Osteocyte (in vitro differentiated cells): ENCODE measurements at regions not wholly inside any gene's neighbourhood (a gene's known extent, or its start where the extent isn't known, plus 50 kb on each side); places are given as distances from the start of the nearest gene placed in this dataset.

Experiments
- DNase-seq: peaks from one replicate; pipeline ENCODE4 v3.0.0; 2021; ENCODE audit warnings: mixed read lengths; ENCODE audit not compliant: unreplicated experiment; ENCODE audit errors: extremely low spot score
- H3K27ac Mint-ChIP-seq: one replicate; pipeline ENCODE4 v1.8.0; 2021; ENCODE audit warnings: mild to moderate bottlenecking, mixed read lengths; ENCODE audit not compliant: unreplicated experiment
- H3K27me3 Mint-ChIP-seq: one replicate; pipeline ENCODE4 v1.8.0; 2021; ENCODE audit warnings: mixed read lengths; ENCODE audit not compliant: unreplicated experiment
- H3K36me3 Mint-ChIP-seq: one replicate; pipeline ENCODE4 v1.8.0; 2021; ENCODE audit warnings: mixed read lengths; ENCODE audit not compliant: unreplicated experiment
- H3K4me1 Mint-ChIP-seq: one replicate; pipeline ENCODE4 v1.8.0; 2021; ENCODE audit warnings: mixed read lengths; ENCODE audit not compliant: unreplicated experiment
- H3K4me3 Mint-ChIP-seq: one replicate; pipeline ENCODE4 v1.8.0; 2021; ENCODE audit warnings: mild to moderate bottlenecking, moderate library complexity, mixed read lengths; ENCODE audit not compliant: unreplicated experiment
- H3K9me3 Mint-ChIP-seq: one replicate; pipeline ENCODE4 v1.8.0; 2021; ENCODE audit warnings: mixed read lengths; ENCODE audit not compliant: unreplicated experiment
- CTCF ChIP-seq: fragments of 200-600 bp; sonication (generic); IDR thresholded peaks from 2 replicates; pipeline ENCODE4 v1.5.0; 2021; ENCODE audit warnings: antibody characterized with exemption, mild to moderate bottlenecking, moderate library complexity

DNA sequence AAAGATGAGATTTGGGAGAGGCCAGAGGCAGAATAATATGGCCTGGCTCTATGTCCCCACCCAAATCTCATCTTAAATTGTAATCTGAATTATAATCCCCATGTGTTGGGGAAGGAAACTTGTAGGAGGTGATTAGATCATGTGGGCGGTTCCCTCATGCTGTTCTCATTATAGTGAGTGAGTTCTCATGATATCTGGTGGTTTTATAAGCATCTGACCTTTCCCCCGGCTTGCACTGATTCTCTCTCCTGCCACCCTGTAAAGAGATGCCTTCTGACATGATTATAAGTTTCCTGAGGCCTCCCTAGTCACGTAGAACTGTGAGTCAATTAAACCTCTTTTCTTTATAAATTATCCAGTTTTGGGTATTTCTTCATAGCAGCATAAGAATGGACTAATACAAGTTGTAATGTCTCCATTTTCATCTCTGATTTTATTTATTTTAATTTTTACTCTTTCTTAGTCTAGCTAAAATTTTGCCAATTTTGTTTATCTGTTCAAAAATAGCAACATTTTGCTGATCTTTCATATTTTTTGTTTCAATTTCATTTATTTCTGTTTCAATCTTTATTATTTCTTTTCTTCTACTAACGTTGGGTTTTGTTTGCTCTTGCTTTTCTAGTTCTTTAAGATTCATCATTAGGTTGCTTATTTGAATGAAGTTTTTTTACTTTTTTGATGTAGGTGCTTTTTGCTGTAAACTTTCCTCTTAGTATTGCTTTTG lies 67.0 kb upstream of the ZRANB2 start:
- peaks cover 18% of the 10 kb centered on the region for H3K9me3 Mint-ChIP-seq
- H3K4me1 Mint-ChIP-seq, result no peaks in the 10 kb centered on the region
- no peak overlapping the region for H3K4me3 Mint-ChIP-seq
- H3K27ac Mint-ChIP-seq, result no peak overlapping the region
- no peaks in the 10 kb centered on the region for H3K36me3 Mint-ChIP-seq
- DNase-seq, result no peak
- no peaks in the 10 kb centered on the region for H3K27me3 Mint-ChIP-seq
- TF ChIP-seq CTCF, result no peak

DNA sequence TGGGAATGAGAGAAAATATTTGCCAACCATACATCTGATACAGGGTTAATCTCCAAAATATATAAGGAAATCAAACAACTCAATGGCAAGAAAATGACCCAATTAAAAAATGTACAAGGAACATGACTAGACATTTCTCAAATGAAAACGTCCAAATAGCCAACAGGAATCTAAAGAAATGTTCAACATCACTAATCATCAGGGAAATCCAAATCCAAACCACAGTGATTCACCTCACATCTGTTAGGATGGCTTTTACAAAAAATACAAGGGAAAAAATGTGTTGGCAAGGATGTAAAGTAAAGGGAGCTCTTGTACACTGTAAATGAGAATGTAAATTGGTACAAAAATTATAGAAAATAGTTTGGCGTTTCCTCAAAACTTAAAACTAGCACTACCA lies 54.7 kb upstream of the ZRANB2 start:
- TF ChIP-seq CTCF, result no peak
- Mint-ChIP-seq H3K4me1 (no peaks in the 10 kb centered on the region), H3K36me3 (no peaks in the 10 kb centered on the region), H3K27ac (no peak overlapping the region), H3K9me3 (peaks cover 46% of the 10 kb centered on the region), H3K4me3 (no peak overlapping the region), H3K27me3 (no peaks in the 10 kb centered on the region)
- no peak for DNase-seq
